Ishikawa (cell line): ENCODE measurements at regions not wholly inside any gene's neighbourhood (a gene's known extent, or its start where the extent isn't known, plus 50 kb on each side); places are given as distances from the start of the nearest gene placed in this dataset.

Experiments
- CEBPB ChIP-seq: IDR thresholded peaks from 2 replicates; pipeline ENCODE4 v1.6.1; 2012
- CREB1 ChIP-seq: IDR thresholded peaks from 2 replicates; pipeline ENCODE4 v1.6.1; 2012; ENCODE audit warnings: low read depth
- EGR1 ChIP-seq: IDR thresholded peaks from 2 replicates; pipeline ENCODE4 v1.6.1; 2012
- EP300 ChIP-seq: IDR thresholded peaks from 2 replicates; pipeline ENCODE4 v1.6.1; 2012; ENCODE audit warnings: borderline replicate concordance
- FOXM1 ChIP-seq: IDR thresholded peaks from 2 replicates; pipeline ENCODE4 v1.6.1; 2012; ENCODE audit warnings: low read depth, borderline replicate concordance
- NFIC ChIP-seq: IDR thresholded peaks from 2 replicates; pipeline ENCODE4 v1.6.1; 2012
- RAD21 ChIP-seq: IDR thresholded peaks from 2 replicates; pipeline ENCODE4 v1.6.1; 2012; ENCODE audit warnings: low read depth
- TAF1 ChIP-seq: IDR thresholded peaks from 2 replicates; pipeline ENCODE4 v1.6.1; 2012; ENCODE audit warnings: low read depth, mild to moderate bottlenecking
- TCF12 ChIP-seq: IDR thresholded peaks from 2 replicates; pipeline ENCODE4 v1.6.1; 2012; ENCODE audit warnings: low read depth
- TEAD4 ChIP-seq: IDR thresholded peaks from 2 replicates; pipeline ENCODE4 v1.6.1; 2012
- YY1 ChIP-seq: IDR thresholded peaks from 2 replicates; pipeline ENCODE4 v1.6.1; 2012; ENCODE audit warnings: low read depth
- ZBTB7A ChIP-seq: IDR thresholded peaks from 2 replicates; pipeline ENCODE4 v1.6.1; 2012; ENCODE audit warnings: low read depth
- TF ChIP-seq, protein P1 (sequence below): IDR thresholded peaks from 2 replicates; pipeline ENCODE4 v1.6.1; 2012
- TF ChIP-seq, protein P2 (sequence below): IDR thresholded peaks from 2 replicates; pipeline ENCODE4 v1.6.1; 2012
- TF ChIP-seq, protein P3 (sequence below): IDR thresholded peaks from 2 replicates; pipeline ENCODE4 v1.6.1; 2012; ENCODE audit warnings: low read depth, mild to moderate bottlenecking

DNA sequence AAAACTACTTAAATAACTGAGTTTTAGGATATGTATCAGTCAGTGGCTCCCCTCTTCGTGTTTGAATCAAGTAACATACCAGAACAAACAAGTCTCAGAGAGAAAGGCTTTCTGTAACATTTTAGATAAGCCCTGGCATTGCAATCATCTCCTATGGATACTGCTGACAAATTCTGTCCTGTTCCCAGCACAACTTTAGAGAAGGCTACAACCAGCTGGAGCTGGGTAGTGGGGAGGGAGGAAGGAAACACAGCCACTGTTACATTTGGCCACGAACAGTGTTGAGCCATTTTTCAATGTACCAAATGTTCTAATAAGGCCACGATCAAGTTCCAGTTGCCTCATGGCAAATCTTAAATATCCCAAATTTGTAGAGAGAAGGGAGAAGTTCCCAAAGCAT lies 511.8 kb upstream of the WWC1 start:
- TF ChIP-seq CEBPB (no peak), TCF12 (no peak), TAF1 (no peak), FOXM1 (no peak), TEAD4 (no peak), EGR1 (no peak), RAD21 (no peak), EP300 (no peak), ZBTB7A (no peak), YY1 (no peak), NFIC (no peak), CREB1 (no peak)
- TF ChIP-seq, protein P1, sequence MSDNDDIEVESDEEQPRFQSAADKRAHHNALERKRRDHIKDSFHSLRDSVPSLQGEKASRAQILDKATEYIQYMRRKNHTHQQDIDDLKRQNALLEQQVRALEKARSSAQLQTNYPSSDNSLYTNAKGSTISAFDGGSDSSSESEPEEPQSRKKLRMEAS = no peak
- TF ChIP-seq, protein P2, sequence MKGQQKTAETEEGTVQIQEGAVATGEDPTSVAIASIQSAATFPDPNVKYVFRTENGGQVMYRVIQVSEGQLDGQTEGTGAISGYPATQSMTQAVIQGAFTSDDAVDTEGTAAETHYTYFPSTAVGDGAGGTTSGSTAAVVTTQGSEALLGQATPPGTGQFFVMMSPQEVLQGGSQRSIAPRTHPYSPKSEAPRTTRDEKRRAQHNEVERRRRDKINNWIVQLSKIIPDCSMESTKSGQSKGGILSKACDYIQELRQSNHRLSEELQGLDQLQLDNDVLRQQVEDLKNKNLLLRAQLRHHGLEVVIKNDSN = no peak
- TF ChIP-seq, protein P3, sequence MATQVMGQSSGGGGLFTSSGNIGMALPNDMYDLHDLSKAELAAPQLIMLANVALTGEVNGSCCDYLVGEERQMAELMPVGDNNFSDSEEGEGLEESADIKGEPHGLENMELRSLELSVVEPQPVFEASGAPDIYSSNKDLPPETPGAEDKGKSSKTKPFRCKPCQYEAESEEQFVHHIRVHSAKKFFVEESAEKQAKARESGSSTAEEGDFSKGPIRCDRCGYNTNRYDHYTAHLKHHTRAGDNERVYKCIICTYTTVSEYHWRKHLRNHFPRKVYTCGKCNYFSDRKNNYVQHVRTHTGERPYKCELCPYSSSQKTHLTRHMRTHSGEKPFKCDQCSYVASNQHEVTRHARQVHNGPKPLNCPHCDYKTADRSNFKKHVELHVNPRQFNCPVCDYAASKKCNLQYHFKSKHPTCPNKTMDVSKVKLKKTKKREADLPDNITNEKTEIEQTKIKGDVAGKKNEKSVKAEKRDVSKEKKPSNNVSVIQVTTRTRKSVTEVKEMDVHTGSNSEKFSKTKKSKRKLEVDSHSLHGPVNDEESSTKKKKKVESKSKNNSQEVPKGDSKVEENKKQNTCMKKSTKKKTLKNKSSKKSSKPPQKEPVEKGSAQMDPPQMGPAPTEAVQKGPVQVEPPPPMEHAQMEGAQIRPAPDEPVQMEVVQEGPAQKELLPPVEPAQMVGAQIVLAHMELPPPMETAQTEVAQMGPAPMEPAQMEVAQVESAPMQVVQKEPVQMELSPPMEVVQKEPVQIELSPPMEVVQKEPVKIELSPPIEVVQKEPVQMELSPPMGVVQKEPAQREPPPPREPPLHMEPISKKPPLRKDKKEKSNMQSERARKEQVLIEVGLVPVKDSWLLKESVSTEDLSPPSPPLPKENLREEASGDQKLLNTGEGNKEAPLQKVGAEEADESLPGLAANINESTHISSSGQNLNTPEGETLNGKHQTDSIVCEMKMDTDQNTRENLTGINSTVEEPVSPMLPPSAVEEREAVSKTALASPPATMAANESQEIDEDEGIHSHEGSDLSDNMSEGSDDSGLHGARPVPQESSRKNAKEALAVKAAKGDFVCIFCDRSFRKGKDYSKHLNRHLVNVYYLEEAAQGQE = no peak

DNA sequence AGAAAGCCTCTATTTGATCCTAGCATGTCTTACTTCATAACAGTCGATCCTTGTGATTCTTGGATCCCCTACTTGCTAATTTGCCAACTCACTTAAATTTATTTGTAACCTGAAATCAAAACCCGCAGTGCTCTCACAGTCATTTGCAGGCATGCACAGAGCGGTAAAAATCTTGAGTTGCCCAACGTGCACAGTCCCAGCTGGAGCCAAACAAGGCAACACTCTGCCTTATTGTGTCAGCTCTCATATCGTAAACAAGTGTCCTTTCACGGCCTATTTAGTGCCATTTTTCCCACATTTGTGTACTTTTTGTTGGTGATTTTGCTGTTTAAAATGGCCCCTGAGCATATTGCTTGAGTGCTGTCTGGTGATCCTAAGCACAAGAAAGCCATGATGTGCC lies 511.3 kb upstream of the WWC1 start:
- TF ChIP-seq ZBTB7A = no peak
- TF ChIP-seq RAD21 = no peak
- no peak for TF ChIP-seq TEAD4
- TF ChIP-seq CREB1 = no peak
- TF ChIP-seq EP300 = no peak
- TF ChIP-seq, protein P1 = no peak
- TF ChIP-seq, protein P2 = no peak
- no peak for TF ChIP-seq TCF12
- no peak for TF ChIP-seq NFIC
- no peak for TF ChIP-seq YY1
- TF ChIP-seq TAF1 = no peak
- TF ChIP-seq FOXM1 = no peak
- TF ChIP-seq CEBPB = no peak
- no peak for TF ChIP-seq EGR1
- TF ChIP-seq, protein P3 = no peak

DNA sequence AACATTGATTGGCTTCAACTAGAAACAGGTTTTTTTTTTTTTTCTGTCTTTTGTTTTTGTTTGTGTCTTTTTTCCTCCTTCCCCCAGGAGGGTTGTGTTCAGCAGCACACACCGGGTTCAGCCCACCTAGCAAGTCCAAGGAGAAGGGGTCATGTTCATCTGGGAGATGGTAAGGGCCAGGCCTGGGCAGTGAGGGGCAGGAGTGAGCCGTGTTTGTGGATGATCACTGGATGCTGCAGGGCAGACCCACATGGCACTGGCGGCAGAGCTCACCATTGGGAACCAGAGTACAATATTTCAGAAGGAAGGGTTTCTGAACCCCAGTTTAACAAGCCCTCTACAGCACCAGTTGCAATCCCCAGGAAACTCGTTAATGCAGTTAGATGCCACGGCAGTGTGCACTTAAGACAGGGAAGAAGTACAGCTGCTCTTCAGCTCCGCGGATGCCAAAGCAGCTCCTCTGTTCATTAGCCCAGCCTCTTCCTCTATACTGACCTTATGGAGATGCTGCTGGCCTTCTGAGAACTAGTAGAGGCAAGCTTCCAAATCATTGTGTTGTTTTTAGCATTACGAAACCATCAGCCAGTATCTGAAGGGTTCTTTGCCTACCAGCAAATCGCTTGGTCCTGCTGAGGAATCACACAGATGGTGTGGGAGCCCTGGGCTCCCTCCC lies 508.2 kb upstream of the WWC1 start:
- TF ChIP-seq CREB1 = no peak
- TF ChIP-seq EP300 = no peak
- TF ChIP-seq TEAD4 = no peak
- no peak for TF ChIP-seq ZBTB7A
- no peak for TF ChIP-seq TAF1
- no peak for TF ChIP-seq FOXM1
- TF ChIP-seq, protein P1 = no peak
- TF ChIP-seq, protein P2 = no peak
- no peak for TF ChIP-seq NFIC
- TF ChIP-seq, protein P3 = no peak
- no peak for TF ChIP-seq RAD21
- TF ChIP-seq YY1 = no peak
- no peak for TF ChIP-seq CEBPB
- no peak for TF ChIP-seq TCF12
- TF ChIP-seq EGR1 = no peak
